GM19468 (cell line): ENCODE measurements at regions not wholly inside any gene's neighbourhood (a gene's known extent, or its start where the extent isn't known, plus 50 kb on each side); places are given as distances from the start of the nearest gene placed in this dataset.
"Not testable (repeated sequence)": the region's sequence is repeated elsewhere in the genome, so short reads cannot be mapped to it uniquely, and the experiment has no call there.

Source experiments
- ATAC-seq: cut with Tn5 transposase; IDR thresholded peaks from one replicate; pipeline ENCODE4 v1.9.1; 2021; ENCODE audit warnings: mild to moderate bottlenecking, moderate library complexity, moderate number of reproducible peaks; ENCODE audit not compliant: unreplicated experiment; ENCODE audit errors: extremely low read depth

DNA sequence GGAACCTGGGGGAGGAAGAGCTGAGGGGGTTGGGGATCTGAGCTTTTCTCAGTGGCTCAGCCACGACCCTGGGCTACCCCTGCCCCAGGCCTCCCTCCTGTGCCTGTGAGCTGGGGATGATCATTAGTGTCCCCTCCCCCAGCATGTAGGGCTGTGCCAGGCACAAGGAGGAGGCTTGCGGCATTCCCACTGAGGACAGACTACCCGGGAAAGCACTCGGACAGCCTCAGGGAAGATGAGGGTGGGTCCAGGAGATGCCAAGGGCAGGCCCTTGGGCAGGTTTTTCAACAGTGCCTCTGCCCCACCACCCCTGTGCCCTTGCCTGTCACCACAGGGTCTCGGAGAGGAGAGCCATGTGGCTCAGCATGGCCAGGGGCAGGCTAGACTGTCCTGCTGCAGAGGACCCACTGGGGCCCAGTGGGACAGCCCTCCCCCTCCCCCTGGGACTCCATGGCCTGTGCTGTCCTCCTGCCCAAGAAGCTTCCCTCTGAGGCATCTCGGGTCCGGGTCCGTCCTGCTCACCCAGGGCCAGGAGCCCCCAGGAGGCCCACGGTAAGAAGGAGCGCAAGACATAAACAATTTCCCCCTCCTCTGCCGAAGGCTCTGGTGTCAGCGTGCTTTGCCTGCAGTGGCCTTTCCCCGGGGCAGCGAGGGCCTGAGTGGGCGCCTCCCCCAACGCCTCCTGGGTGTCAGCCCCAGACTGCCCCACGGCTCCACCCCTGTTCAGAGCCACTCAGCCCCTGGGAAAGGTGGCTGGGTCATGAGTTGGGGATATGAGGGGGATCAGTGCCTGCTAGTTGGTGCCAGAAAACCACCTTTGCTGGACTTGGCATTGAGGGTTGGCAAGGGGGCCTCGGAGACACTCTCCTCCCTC, 192.5 kb downstream of the GOLGA6L6 start:
- ATAC-seq, result no peak

GRCh38 chr15:20348291-20348899, 193.2 kb downstream of the GOLGA6L6 start:
- no peak for ATAC-seq

GRCh38 chr15:20346082-20346805, 195.4 kb downstream of the GOLGA6L6 start:
- no peak for ATAC-seq

- ATAC-seq, result no peak
Measured at GRCh38 chr15:20345401-20345958, 196.1 kb downstream of the GOLGA6L6 start.

DNA sequence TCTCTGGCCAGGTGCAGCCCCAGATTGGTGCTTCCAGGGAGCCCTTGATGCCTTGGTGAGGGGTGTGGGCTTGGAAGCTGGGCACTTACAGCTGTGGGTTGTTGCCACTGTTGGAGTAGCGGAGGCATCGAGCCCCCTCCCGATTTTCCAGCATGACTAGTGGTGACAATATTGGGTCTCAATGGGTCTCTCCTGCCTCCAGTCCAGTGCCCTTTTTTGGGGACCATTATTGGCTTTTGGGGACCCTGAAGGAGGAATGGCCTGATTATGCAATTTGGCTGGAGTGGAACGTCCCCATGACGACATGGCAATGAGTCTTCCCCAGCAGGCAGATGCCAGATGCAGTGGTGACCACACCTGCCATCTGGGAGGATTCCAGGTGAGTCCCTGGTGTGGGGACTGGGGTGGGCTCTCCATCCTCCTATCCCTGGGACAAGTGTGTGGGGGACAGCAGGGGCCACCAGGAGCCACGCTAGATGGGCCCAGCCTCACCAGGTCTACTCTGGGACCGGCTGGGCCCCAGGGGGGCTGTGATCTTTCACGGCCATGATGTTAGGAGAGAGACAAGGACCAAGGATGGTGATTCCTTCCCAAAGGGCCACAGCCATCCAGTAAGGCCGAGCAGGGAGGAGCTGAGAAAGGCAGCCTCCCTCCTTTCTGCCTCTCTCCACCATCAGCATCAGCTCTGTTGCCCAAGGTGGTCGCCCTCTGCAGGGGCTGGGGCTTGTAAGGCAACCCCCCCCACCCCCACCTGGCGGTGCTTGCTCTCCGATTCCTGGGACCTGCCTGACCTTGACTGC, 196.8 kb downstream of the GOLGA6L6 start:
- no peak for ATAC-seq

GRCh38 chr15:20343395-20344211, 198.0 kb downstream of the GOLGA6L6 start:
- not testable (repeated sequence) for ATAC-seq

GRCh38 chr15:20342601-20343394, 198.8 kb downstream of the GOLGA6L6 start:
- not testable (repeated sequence) for ATAC-seq

- ATAC-seq, result no peak
Measured at GRCh38 chr15:20341901-20342600, 199.5 kb downstream of the GOLGA6L6 start.

DNA sequence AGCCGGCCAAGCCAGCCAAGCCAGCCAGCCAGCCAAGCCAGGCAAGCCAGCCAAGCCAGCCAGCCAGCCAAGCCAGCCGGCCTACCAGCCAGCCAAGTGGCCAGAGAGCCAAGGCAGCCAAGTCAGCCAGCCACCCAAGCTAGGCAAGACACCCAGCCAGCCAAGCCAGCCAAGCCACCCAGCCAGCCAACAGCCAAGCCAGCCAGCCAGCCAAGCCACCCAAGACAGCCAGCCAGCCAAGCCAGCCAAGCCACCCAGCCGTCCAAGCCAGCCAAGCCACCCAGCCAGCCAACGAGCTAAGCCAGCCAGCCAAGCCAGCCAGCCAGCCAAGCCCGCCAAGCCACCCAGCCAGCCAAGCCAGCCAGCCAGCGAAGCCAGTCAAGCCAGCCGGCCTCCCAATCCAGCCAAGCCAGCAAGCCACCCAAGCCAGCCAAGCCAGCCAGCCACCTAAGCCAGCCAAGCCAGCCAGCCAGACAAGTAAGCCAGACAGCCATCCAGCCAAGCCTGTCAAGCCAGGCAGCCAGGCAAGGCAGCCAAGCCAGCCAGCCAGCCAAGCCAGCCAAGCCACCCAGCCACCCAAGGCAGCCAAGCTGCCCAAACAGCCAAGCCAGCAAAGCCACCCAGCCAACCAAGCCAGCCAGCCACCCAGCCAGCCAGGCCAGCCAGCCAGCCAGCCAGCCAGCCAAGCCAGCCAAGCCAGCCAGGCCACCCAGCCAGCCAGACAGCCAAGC, 200.5 kb downstream of the GOLGA6L6 start:
- no peak for ATAC-seq

- no peak for ATAC-seq
Measured at GRCh38 chr15:20340331-20340811, 201.2 kb downstream of the GOLGA6L6 start.

DNA sequence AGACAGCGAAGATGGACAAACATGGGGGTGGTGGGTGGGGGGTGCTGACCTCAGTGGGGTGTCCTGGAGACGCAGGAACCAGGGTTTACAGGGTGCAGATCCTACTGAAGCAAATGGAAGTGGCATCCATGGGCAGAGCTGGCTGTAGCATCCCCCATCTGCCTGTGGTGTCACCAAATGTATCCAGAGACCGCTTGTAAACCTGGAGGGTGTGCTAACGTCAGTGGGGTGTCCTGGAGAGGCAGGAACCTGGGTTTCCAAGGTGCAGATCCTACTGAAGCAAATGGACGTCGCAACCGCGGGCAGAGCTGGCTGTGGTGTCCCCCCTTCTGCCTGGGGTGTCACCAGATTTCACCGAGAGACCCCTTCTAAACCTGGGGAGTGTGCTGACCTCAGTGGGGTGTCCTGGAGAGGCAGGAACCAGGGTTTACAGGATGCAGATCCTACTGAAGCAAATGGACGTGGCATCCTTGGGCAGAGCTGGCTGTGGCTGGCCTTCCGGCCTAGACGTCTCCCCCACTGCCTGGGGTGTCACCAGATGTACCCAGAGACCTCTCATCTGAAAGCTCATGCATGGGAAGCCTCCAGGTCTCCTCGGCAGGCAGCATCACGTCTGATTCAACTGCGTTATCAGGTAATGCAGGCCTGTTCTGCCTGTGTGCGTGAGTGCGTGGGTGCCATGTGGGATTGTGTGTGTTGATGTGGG, 202.4 kb downstream of the GOLGA6L6 start:
- not testable (repeated sequence) for ATAC-seq

DNA sequence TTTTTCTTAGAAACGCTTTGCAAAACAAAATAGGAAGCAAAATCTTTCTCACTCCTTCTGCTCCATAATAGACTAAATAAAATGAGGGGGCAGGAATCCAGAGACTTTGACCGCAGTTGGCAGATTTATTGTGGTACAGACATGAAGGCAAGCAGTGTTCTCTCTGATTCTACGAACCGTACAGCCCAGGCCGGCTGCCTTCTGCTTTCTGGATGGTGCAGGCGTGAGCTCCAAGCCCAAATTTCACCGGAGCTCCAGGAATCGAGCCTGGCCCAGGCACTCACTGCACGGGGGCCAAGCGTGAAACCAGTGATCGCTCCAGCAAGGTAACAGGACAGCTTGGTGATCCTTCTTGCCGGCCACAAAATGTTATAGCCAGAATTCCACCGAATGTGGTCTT, 202.9 kb downstream of the GOLGA6L6 start:
- ATAC-seq, result not testable (repeated sequence)

DNA sequence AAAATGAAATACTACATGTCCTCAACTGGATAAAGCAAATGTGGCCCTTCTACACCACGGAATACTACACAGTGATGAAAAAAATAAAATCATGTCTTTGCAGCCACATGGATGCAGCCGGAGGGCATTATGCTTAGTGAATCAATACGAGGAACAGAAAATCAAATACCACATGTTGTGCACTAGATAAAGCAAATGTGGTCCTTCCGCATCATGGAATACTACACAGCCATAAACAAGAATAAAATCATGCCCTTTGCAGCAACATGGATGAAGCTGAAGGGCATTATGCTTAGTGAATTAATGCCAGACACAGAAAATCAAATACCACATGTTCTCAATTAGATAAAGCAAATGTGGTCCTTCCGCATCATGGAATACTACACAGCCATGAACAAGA, 204.4 kb downstream of the GOLGA6L6 start:
- ATAC-seq, result not testable (repeated sequence)

DNA sequence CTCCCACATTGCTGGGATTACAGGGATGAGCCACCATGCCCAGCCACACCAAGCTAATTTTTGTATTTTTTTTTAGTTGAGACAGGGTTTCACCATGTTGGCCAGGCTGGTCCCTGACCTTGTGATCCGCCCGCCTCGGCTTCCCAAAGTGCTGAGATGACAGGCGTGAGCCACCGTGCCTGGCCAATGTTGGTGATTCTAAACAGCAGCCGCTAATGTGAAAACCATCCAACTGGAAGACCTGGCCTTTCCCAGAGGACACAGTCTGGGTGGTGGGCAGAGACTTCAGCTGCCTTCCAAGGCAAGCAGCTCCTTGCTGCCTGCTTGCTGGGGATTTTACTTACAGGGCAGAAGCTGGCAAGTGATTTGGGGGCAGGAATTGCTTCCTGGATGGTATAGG, 207.1 kb downstream of the GOLGA6L6 start:
- not testable (repeated sequence) for ATAC-seq

DNA sequence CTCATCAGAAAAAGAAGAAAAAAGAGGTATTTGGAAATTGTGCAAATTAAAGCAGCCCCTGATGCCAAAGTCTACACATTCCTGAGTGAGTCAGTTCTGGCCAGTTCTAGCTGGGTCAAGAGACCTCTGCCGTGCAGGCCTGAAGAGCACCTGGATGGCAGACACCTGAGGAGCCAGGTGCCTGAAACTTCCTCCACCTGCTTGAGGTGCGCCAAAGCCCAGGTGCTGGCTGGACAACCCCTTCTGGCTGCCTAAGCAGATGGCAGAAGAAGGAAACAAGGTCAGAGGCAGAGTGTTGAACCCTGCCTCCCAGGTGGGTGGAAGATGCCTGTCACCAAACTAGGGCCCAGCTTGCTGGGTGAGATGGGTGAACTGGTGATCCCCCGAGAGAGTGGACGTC, 215.8 kb downstream of the GOLGA6L6 start:
- not testable (repeated sequence) for ATAC-seq

DNA sequence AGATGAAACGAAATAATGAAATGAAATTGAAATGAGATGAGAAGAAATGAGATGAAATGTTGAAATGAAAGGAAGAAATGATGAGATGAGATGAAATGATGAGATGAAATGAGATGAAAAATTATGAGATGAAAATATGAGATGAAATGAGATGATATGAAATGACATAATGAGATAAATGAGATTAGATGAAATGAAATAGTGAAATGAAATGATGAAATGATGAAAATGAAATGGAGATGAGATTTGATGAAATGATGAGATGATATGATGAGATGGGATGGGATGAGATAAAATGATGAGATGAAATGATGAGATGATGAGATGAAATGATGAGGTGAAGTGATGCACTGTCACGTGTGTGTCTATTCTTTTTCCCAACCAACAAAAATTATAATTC, 224.5 kb downstream of the GOLGA6L6 start:
- ATAC-seq, result not testable (repeated sequence)
